IMR-90 (cell line): ENCODE measurements at regions not wholly inside any gene's neighbourhood (a gene's known extent, or its start where the extent isn't known, plus 50 kb on each side); places are given as distances from the start of the nearest gene placed in this dataset.

Experiments used
- ATAC-seq: fragments of 200-7000 bp; cut with Tn5 transposase; 2 replicates; pipeline ENCODE4 v1.9.1; 2020; ENCODE audit warnings: low read depth, mild to moderate bottlenecking, moderate library complexity
- BruUV-seq: library from RNA; stranded (reverse); fragments of 400-500 nt; replicated peaks from 2 replicates; lab custom pipeline; 2021; lab: Mats Ljungman, UMichigan
- CTCF ChIA-PET: fragments of 300-600 bp; formaldehyde crosslinking; extraction: SDS; loops from one replicate; lab custom pipeline; 2021; ENCODE audit warnings: antibody characterized with exemption; lab: Yijun Ruan, JAX
- POLR2A ChIA-PET: fragments of 300-600 bp; sonication (Branson Sonifier 250); formaldehyde crosslinking; loops from one replicate; lab custom pipeline; 2022; ENCODE audit warnings: antibody characterized with exemption; ENCODE audit not compliant: unreplicated experiment; lab: Charles Lee
- DNase-seq: peaks from one replicate; pipeline ENCODE4 v3.0.0; 2013
- H2AFZ ChIP-seq: replicated peaks from 2 replicates; pipeline ENCODE3; 2013; ENCODE audit warnings: low read length, mild to moderate bottlenecking; ENCODE audit not compliant: poor library complexity
- H2AK5ac ChIP-seq: 2 replicates; pipeline ENCODE4 v1.6.1; 2013; ENCODE audit warnings: low read depth, low read length, inconsistent platforms
- H2AK9ac ChIP-seq: replicated peaks from 2 replicates; pipeline ENCODE3; 2013; ENCODE audit warnings: mild to moderate bottlenecking, low read depth, low read length, moderate library complexity; ENCODE audit not compliant: poor library complexity
- H2BK120ac ChIP-seq: 2 replicates; pipeline ENCODE4 v1.6.1; 2013; ENCODE audit warnings: low read depth, low read length, inconsistent platforms
- H2BK15ac ChIP-seq: 3 replicates; pipeline ENCODE4 v1.6.1; 2013; ENCODE audit warnings: low read depth, low read length, inconsistent platforms
- H2BK20ac ChIP-seq: 2 replicates; pipeline ENCODE4 v1.6.1; 2013; ENCODE audit warnings: low read depth, mild to moderate bottlenecking, inconsistent platforms, low read length, moderate library complexity
- H2BK5ac ChIP-seq: 2 replicates; pipeline ENCODE4 v1.6.1; 2013; ENCODE audit warnings: mild to moderate bottlenecking, low read depth, low read length, inconsistent platforms; ENCODE audit not compliant: poor library complexity, severe bottlenecking
- H3K14ac ChIP-seq: replicated peaks from 2 replicates; pipeline ENCODE4 v1.6.1; 2013; ENCODE audit warnings: low read depth, low read length, inconsistent platforms
- H3K18ac ChIP-seq: 2 replicates; pipeline ENCODE4 v1.6.1; 2013; ENCODE audit warnings: low read depth, low read length, control low read depth
- H3K23ac ChIP-seq: 2 replicates; pipeline ENCODE4 v1.6.1; 2013; ENCODE audit warnings: low read depth, low read length, inconsistent platforms
- H3K27ac ChIP-seq: 2 replicates; pipeline ENCODE4 v1.5.1; 2013; ENCODE audit warnings: mild to moderate bottlenecking, control low read depth, low read length; ENCODE audit not compliant: insufficient read depth
- H3K27me3 ChIP-seq: 2 replicates; pipeline ENCODE4 v1.6.1; 2013; ENCODE audit warnings: low read length; ENCODE audit not compliant: control insufficient read depth, insufficient read depth
- H3K36me3 ChIP-seq: 2 replicates; pipeline ENCODE4 v1.6.1; 2013; ENCODE audit warnings: low read length, mixed read lengths; ENCODE audit not compliant: control insufficient read depth, insufficient read depth
- H3K4ac ChIP-seq: 2 replicates; pipeline ENCODE4 v1.6.1; 2013; ENCODE audit warnings: low read depth, low read length, inconsistent platforms
- H3K4me1 ChIP-seq: 2 replicates; pipeline ENCODE4 v1.6.1; 2013; ENCODE audit warnings: low read length, mixed read lengths; ENCODE audit not compliant: control insufficient read depth, insufficient read depth
- H3K4me2 ChIP-seq: 2 replicates; pipeline ENCODE4 v1.6.1; 2013; ENCODE audit warnings: low read depth, mild to moderate bottlenecking, control low read depth, low read length, moderate library complexity
- H3K4me3 ChIP-seq: 2 replicates; pipeline ENCODE4 v1.5.1; 2013; ENCODE audit warnings: low read depth, mild to moderate bottlenecking, control low read depth, low read length, moderate library complexity; ENCODE audit not compliant: insufficient read depth
- H3K56ac ChIP-seq: 2 replicates; pipeline ENCODE4 v1.6.1; 2013; ENCODE audit warnings: low read length, inconsistent platforms; ENCODE audit not compliant: insufficient read depth; ENCODE audit errors: extremely low read depth
- H3K79me1 ChIP-seq, 2 experiments: 2 replicates each; pipeline ENCODE4 v1.6.1; 2013; ENCODE audit warnings: low read length in 2 of 2, inconsistent platforms in 1 of 2, low read depth in 1 of 2
- H3K9ac ChIP-seq: 2 replicates; pipeline ENCODE4 v1.6.1; 2013; ENCODE audit warnings: low read depth, low read length, control low read depth
- H3K9me1 ChIP-seq: 2 replicates; pipeline ENCODE4 v1.6.1; 2013; ENCODE audit warnings: low read length, inconsistent platforms; ENCODE audit not compliant: insufficient read depth
- H3K9me3 ChIP-seq: 2 replicates; pipeline ENCODE4 v1.6.1; 2013; ENCODE audit warnings: low read length; ENCODE audit not compliant: control insufficient read depth, insufficient read depth
- H4K20me1 ChIP-seq: 2 replicates; pipeline ENCODE4 v1.6.1; 2013; ENCODE audit warnings: low read length, inconsistent platforms; ENCODE audit not compliant: insufficient read depth
- H4K5ac ChIP-seq: 2 replicates; pipeline ENCODE4 v1.6.1; 2013; ENCODE audit warnings: mild to moderate bottlenecking, low read depth, low read length, control low read depth
- H4K8ac ChIP-seq, 2 experiments: 2 replicates each; pipeline ENCODE4 v1.6.1; 2013; ENCODE audit warnings: low read depth in 2 of 2, low read length in 2 of 2, control low read depth in 1 of 2, inconsistent platforms in 1 of 2
- H4K91ac ChIP-seq: 2 replicates; pipeline ENCODE4 v1.6.1; 2013; ENCODE audit warnings: low read depth, low read length, inconsistent platforms; ENCODE audit not compliant: insufficient read depth
- BHLHE40 ChIP-seq: fragments of 150-350 bp; IDR thresholded peaks from 2 replicates; pipeline ENCODE4 v1.6.1; 2016; ENCODE audit warnings: mild to moderate bottlenecking, low read depth, low read length
- CEBPB ChIP-seq: IDR thresholded peaks from 2 replicates; pipeline ENCODE4 v1.6.1; 2012; ENCODE audit warnings: low read depth, low read length, improper control_type of control experiment
- CHD1 ChIP-seq: IDR thresholded peaks from 2 replicates; pipeline ENCODE4 v1.6.1; 2012; ENCODE audit warnings: low read depth, low read length, improper control_type of control experiment
- FOS ChIP-seq: fragments of 150-350 bp; IDR thresholded peaks from 2 replicates; pipeline ENCODE4 v1.6.1; 2016; ENCODE audit warnings: low read depth, low read length
- MAFK ChIP-seq: IDR thresholded peaks from 2 replicates; pipeline ENCODE4 v1.6.1; 2012; ENCODE audit warnings: low read depth, low read length, improper control_type of control experiment
- MAZ ChIP-seq: IDR thresholded peaks from 2 replicates; pipeline ENCODE4 v1.6.1; 2012; ENCODE audit warnings: low read depth, mild to moderate bottlenecking, low read length, improper control_type of control experiment, moderate library complexity, borderline replicate concordance
- MXI1 ChIP-seq: IDR thresholded peaks from 2 replicates; pipeline ENCODE4 v1.6.1; 2012; ENCODE audit warnings: low read depth, mild to moderate bottlenecking, low read length, moderate library complexity, borderline replicate concordance
- NFE2L2 ChIP-seq: fragments of 150-350 bp; IDR thresholded peaks from 2 replicates; pipeline ENCODE4 v1.6.1; 2016; ENCODE audit warnings: low read depth, mild to moderate bottlenecking, low read length
- POLR2A ChIP-seq: IDR thresholded peaks from 2 replicates; pipeline ENCODE4 v1.6.1; 2012; ENCODE audit warnings: mild to moderate bottlenecking, low read depth, low read length
- RAD21 ChIP-seq: IDR thresholded peaks from 2 replicates; pipeline ENCODE4 v1.6.1; 2012; ENCODE audit warnings: low read length, improper control_type of control experiment
- RCOR1 ChIP-seq: IDR thresholded peaks from 2 replicates; pipeline ENCODE4 v1.6.1; 2012; ENCODE audit warnings: mild to moderate bottlenecking, low read length, improper control_type of control experiment; ENCODE audit not compliant: insufficient replicate concordance
- RFX5 ChIP-seq: IDR thresholded peaks from 2 replicates; pipeline ENCODE4 v1.8.0; 2012; ENCODE audit warnings: low read depth, mild to moderate bottlenecking, low read length, moderate library complexity
- SMC3 ChIP-seq: fragments of 150-350 bp; IDR thresholded peaks from 2 replicates; pipeline ENCODE4 v1.6.1; 2016; ENCODE audit warnings: low read depth, mild to moderate bottlenecking, antibody characterized with exemption, low read length, moderate library complexity
- USF2 ChIP-seq: fragments of 150-350 bp; IDR thresholded peaks from 2 replicates; pipeline ENCODE4 v1.6.1; 2017; ENCODE audit warnings: mild to moderate bottlenecking, antibody characterized with exemption, low read length, low read depth
- WGBS, 2 experiments: methylation state at CpG; one replicate each; pipeline versions ENCODE4 v1.1.5 to v1.1.7; 2013; ENCODE audit warnings: missing lambda C conversion rate in 2 of 2; ENCODE audit not compliant: insufficient read length in 1 of 2; ENCODE audit errors: extremely low coverage in 2 of 2; 5-methylcytosine and 5-hydroxymethylcytosine counted together
- dilution Hi-C: fragments of 300-500 bp; cut with HindIII; formaldehyde crosslinking; loops from one replicate; pipeline ENCODE4 v1.14.3; 2018; ENCODE audit warnings: low sequenced_read_pairs; ENCODE audit not compliant: unreplicated experiment
- in situ Hi-C: fragments of 300-500 bp; cut with MboI; formaldehyde crosslinking; loops from 3 replicates; pipeline ENCODE4 v1.14.3; 2019; ENCODE audit warnings: low sequenced_read_pairs, inconsistent platforms, mixed read lengths
- intact Hi-C: fragments of 100-400 bp; cut with micrococcal nuclease; formaldehyde crosslinking; loops from 2 replicates; pipeline ENCODE4 v1.10.0; 2022
- TF ChIP-seq, protein P1 (sequence below): fragments of 150-350 bp; IDR thresholded peaks from 2 replicates; pipeline ENCODE4 v1.6.1; 2016; ENCODE audit warnings: low read depth, mild to moderate bottlenecking, low read length, moderate library complexity, borderline replicate concordance
- TF ChIP-seq, protein P2 (sequence below): conservative IDR thresholded peaks from 2 replicates; pipeline ENCODE4 v1.5.1; 2012; ENCODE audit warnings: mild to moderate bottlenecking, low read depth, low read length, improper control_type of control experiment

GRCh38 chr5:124962111-124962510, 215.7 kb upstream of the ZNF608 start:
- no CpG with 5 or more reads among the region's 3 CpGs for WGBS, 2 experiments
- H3K23ac ChIP-seq, result no peak overlapping the region
- H3K4me2 ChIP-seq, result no peak overlapping the region
- intact Hi-C loops, result no loop called here
- no peak overlapping the region; a peak in 1 of 4 replicates for H4K8ac ChIP-seq
- no peaks in the 10 kb centered on the region for H3K27me3 ChIP-seq
- no peaks in the 10 kb centered on the region for H3K79me1 ChIP-seq
- no peak overlapping the region for H2AK9ac ChIP-seq
- TF ChIP-seq, protein P1, sequence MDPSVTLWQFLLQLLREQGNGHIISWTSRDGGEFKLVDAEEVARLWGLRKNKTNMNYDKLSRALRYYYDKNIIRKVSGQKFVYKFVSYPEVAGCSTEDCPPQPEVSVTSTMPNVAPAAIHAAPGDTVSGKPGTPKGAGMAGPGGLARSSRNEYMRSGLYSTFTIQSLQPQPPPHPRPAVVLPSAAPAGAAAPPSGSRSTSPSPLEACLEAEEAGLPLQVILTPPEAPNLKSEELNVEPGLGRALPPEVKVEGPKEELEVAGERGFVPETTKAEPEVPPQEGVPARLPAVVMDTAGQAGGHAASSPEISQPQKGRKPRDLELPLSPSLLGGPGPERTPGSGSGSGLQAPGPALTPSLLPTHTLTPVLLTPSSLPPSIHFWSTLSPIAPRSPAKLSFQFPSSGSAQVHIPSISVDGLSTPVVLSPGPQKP, result no peak
- TF ChIP-seq NFE2L2 (no peak), SMC3 (no peak), USF2 (no peak), CHD1 (no peak), RCOR1 (no peak), BHLHE40 (no peak), CEBPB (no peak), FOS (no peak), RAD21 (no peak), MAFK (no peak), POLR2A (no peak), MAZ (no peak), RFX5 (no peak), MXI1 (no peak)
- TF ChIP-seq, protein P2, sequence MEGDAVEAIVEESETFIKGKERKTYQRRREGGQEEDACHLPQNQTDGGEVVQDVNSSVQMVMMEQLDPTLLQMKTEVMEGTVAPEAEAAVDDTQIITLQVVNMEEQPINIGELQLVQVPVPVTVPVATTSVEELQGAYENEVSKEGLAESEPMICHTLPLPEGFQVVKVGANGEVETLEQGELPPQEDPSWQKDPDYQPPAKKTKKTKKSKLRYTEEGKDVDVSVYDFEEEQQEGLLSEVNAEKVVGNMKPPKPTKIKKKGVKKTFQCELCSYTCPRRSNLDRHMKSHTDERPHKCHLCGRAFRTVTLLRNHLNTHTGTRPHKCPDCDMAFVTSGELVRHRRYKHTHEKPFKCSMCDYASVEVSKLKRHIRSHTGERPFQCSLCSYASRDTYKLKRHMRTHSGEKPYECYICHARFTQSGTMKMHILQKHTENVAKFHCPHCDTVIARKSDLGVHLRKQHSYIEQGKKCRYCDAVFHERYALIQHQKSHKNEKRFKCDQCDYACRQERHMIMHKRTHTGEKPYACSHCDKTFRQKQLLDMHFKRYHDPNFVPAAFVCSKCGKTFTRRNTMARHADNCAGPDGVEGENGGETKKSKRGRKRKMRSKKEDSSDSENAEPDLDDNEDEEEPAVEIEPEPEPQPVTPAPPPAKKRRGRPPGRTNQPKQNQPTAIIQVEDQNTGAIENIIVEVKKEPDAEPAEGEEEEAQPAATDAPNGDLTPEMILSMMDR, result no peak
- ChIA-PET CTCF (no interaction called here), POLR2A (no interaction called here)
- H3K56ac ChIP-seq, result no peak overlapping the region
- no peaks in the 10 kb centered on the region for H3K9me3 ChIP-seq
- H3K14ac ChIP-seq, result no peak overlapping the region
- ATAC-seq (no peak), DNase-seq (no peak)
- H3K9me1 ChIP-seq, result peaks cover 3% of the 10 kb centered on the region; the same call in 1 of the 2 replicates
- no peak overlapping the region for H4K91ac ChIP-seq
- H3K4me1 ChIP-seq, result peaks cover 8% of the 10 kb centered on the region
- peak overlapping the region; percentile 92; the same call in 1 of the 2 replicates for H2BK120ac ChIP-seq
- H3K18ac ChIP-seq, result peak overlapping the region; percentile 32; the same call in 1 of the 2 replicates
- no TSS peak for BruUV-seq
- no peak overlapping the region for H3K27ac ChIP-seq
- H3K4me3 ChIP-seq, result no peak overlapping the region
- dilution Hi-C loops, result no loop called here
- no peak overlapping the region for H2BK20ac ChIP-seq
- no peaks in the 10 kb centered on the region for H4K20me1 ChIP-seq
- H2AFZ ChIP-seq, result no peak overlapping the region
- H3K9ac ChIP-seq, result no peak overlapping the region
- no peaks in the 10 kb centered on the region for H3K36me3 ChIP-seq
- H2BK15ac ChIP-seq, result 0 out of 3 replicates have a peak overlapping the region, but pooled peaks have one; percentile 21
- H4K5ac ChIP-seq, result no peak overlapping the region
- in situ Hi-C loops, result no loop called here
- no peak overlapping the region for H2BK5ac ChIP-seq
- no peak overlapping the region for H2AK5ac ChIP-seq
- peak overlapping the region; percentile 83; the same call in 1 of the 2 replicates for H3K4ac ChIP-seq
